ENCODE measurements at regions not wholly inside any gene's neighbourhood (a gene's known extent, or its start where the extent isn't known, plus 50 kb on each side); places are given as distances from the start of the nearest gene placed in this dataset.

GRCh38 chr3:144437989-144438388 is 466.4 kb downstream of the DIPK2A start:
- ChIA-PET POLR2A (no interaction called here), CTCF (no interaction called here)
- Histone ChIP-seq H3K27me3 (ENCODE audit: control insufficient read depth, insufficient read depth, low read length) (no peaks in the 10 kb centered on the region), H3K27ac (ENCODE audit: low read depth, low read length) (no peak overlapping the region), H3K9me3 (ENCODE audit: control insufficient read depth, insufficient read depth, low read length) (no peaks in the 10 kb centered on the region), H3K4me3 (ENCODE audit: low read depth, low read length) (no peak overlapping the region)
- no peak for DNase-seq (ENCODE audit: low read depth, low spot score)
- TF ChIP-seq, protein P1, sequence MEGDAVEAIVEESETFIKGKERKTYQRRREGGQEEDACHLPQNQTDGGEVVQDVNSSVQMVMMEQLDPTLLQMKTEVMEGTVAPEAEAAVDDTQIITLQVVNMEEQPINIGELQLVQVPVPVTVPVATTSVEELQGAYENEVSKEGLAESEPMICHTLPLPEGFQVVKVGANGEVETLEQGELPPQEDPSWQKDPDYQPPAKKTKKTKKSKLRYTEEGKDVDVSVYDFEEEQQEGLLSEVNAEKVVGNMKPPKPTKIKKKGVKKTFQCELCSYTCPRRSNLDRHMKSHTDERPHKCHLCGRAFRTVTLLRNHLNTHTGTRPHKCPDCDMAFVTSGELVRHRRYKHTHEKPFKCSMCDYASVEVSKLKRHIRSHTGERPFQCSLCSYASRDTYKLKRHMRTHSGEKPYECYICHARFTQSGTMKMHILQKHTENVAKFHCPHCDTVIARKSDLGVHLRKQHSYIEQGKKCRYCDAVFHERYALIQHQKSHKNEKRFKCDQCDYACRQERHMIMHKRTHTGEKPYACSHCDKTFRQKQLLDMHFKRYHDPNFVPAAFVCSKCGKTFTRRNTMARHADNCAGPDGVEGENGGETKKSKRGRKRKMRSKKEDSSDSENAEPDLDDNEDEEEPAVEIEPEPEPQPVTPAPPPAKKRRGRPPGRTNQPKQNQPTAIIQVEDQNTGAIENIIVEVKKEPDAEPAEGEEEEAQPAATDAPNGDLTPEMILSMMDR (IDR thresholded peaks at IDR 0.05; ENCODE audit: low read depth, low read length): no peak

- no peaks in the 10 kb centered on the region for H3K9me3 ChIP-seq (ENCODE audit: control insufficient read depth, insufficient read depth, low read length)
- ChIA-PET CTCF (no interaction called here), POLR2A (no interaction called here)
- H3K27ac ChIP-seq (ENCODE audit: low read depth, low read length): no peak overlapping the region
- H3K4me3 ChIP-seq (ENCODE audit: low read depth, low read length): no peak overlapping the region
- no peaks in the 10 kb centered on the region for H3K27me3 ChIP-seq (ENCODE audit: control insufficient read depth, insufficient read depth, low read length)
- TF ChIP-seq, protein P1 (IDR thresholded peaks at IDR 0.05; ENCODE audit: low read depth, low read length): no peak
- DNase-seq (ENCODE audit: low read depth, low spot score): no peak
Measured at GRCh38 chr3:144444061-144444460, 472.4 kb downstream of the DIPK2A start.

- TF ChIP-seq, protein P1 (IDR thresholded peaks at IDR 0.05; ENCODE audit: low read depth, low read length): no peak
- Histone ChIP-seq H3K27ac (ENCODE audit: low read depth, low read length) (no peak overlapping the region), H3K4me3 (ENCODE audit: low read depth, low read length) (no peak overlapping the region), H3K27me3 (ENCODE audit: control insufficient read depth, insufficient read depth, low read length) (no peaks in the 10 kb centered on the region), H3K9me3 (ENCODE audit: control insufficient read depth, insufficient read depth, low read length) (no peaks in the 10 kb centered on the region)
- CTCF ChIA-PET: no interaction called here
- no peak for DNase-seq (ENCODE audit: low read depth, low spot score)
- POLR2A ChIA-PET: no interaction called here
Measured at GRCh38 chr3:144444546-144444945, 472.9 kb downstream of the DIPK2A start.

DNA sequence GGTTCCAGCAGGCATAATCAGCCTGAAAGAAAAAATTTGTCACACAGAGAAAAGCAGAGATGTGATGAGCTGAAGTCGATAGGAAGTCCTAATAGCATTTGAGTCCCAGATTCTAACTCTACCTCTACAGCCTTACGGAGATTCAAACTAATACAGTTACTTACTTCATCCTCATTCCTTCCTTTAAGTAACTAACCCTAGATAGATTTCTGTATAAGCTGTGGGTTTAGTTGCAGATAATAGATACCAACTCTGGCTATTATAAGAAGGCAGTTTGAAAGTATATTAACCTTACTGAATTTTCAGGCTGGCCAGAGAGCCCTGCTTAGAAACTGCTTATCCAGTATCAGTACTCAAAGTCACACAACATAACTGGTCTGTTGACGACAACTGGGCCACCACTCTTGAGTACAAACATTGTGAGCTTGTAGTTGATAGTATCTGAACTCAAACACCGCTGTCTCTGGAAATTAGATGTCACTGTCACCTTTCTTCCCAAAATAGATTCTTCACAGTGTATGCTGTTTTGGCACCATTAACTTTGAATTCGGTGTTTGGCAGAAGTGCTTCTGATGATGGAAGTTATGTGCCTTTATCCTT is 484.3 kb downstream of the DIPK2A start:
- Histone ChIP-seq H3K9me3 (ENCODE audit: control insufficient read depth, insufficient read depth, low read length) (no peaks in the 10 kb centered on the region), H3K27me3 (ENCODE audit: control insufficient read depth, insufficient read depth, low read length) (no peaks in the 10 kb centered on the region), H3K4me3 (ENCODE audit: low read depth, low read length) (no peak overlapping the region), H3K27ac (ENCODE audit: low read depth, low read length) (no peak overlapping the region)
- no peak for DNase-seq (ENCODE audit: low read depth, low spot score)
- ChIA-PET CTCF (no interaction called here), POLR2A (no interaction called here)
- TF ChIP-seq, protein P1 (IDR thresholded peaks at IDR 0.05; ENCODE audit: low read depth, low read length): no peak

DNA sequence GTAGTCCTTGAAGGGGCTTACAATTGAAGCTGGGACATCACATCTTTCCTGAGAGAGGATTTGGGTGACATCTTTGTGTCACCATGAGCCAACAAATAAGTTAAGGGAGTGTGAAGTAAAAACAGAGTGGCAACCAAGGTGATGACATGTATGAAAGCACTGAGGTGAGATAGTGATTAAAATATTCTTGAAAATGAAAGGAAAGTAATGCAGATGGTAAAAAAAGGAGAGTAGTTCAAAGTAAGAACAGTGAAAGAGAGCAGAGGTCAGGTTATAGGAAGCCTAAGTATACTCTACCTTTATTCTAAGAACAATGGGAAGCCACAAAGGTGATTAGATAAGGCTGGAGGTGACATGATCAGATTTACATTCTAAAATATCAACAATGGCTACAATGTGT is 486.1 kb downstream of the DIPK2A start:
- TF ChIP-seq, protein P1 (IDR thresholded peaks at IDR 0.05; ENCODE audit: low read depth, low read length): no peak
- ChIA-PET CTCF (no interaction called here), POLR2A (no interaction called here)
- no peak overlapping the region for H3K27ac ChIP-seq (ENCODE audit: low read depth, low read length)
- H3K27me3 ChIP-seq (ENCODE audit: control insufficient read depth, insufficient read depth, low read length): no peaks in the 10 kb centered on the region
- no peaks in the 10 kb centered on the region for H3K9me3 ChIP-seq (ENCODE audit: control insufficient read depth, insufficient read depth, low read length)
- H3K4me3 ChIP-seq (ENCODE audit: low read depth, low read length): no peak overlapping the region
- DNase-seq (ENCODE audit: low read depth, low spot score): no peak
